ENCODE measurements at regions not wholly inside any gene's neighbourhood (a gene's known extent, or its start where the extent isn't known, plus 50 kb on each side); places are given as distances from the start of the nearest gene placed in this dataset.
"Not testable (repeated sequence)": the region's sequence is repeated elsewhere in the genome, so short reads cannot be mapped to it uniquely, and the experiment has no call there.

DNA sequence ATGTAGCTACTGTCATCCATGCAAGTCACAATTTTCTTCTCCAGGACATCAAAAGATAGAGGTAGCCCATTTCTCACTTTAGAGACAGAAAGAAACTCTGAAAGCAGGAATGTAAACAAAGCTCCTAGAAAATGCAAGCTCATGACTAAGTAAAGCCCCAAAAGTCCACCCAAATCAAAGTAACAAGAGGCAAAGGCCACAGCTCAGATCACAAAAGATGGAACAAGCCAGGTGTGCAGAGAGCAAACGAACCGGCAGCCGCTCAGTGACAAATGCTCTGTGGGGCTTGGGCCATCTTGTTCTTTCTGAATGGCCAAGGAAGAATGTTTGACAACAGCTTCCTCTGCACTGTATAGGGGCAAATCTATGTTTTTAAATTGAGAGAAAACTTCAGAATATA lies 201.0 kb downstream of the CYRIA start:
- DNase-seq (ENCODE audit: low read depth): no peak

DNA sequence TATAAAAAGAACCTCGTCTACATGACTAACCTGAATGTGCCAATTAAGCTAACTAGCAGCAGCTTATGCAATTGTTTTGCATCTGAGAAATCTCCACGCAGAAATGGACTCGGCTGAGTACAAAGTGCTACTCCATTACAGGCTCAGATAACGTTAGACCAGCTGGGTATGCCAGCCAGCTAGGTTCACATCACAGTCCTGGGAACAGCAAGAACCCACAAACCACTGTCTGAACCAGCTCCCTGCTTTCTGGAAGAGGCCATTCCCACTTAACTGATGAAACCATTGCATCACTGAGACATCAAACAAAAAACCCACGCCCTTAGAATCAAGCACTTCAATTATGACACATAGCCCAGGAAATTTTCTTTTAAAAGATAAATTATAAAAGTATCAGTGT lies 202.7 kb downstream of the CYRIA start:
- DNase-seq (ENCODE audit: low read depth): peak; percentile 42

DNA sequence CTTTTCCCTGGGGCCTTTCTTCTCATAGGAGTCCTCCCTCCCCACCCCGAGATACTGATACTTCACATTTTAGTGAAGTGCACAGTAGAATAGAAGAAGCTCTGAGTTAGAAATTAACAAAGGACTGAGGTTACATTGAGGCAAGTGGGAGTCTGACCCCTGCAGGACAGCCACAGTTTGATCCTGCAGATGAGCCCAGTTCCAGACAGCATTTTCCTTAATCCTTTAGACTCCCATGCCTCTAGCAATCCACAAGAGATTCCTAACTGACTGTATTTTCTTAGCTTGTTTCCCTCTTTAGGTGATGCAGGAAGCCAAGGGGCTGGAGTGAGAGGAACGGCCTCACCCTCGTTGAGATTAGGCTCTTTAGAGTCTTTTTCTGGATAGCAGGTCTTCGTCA lies 204.0 kb downstream of the CYRIA start:
- no peak for DNase-seq (ENCODE audit: low read depth)

DNA sequence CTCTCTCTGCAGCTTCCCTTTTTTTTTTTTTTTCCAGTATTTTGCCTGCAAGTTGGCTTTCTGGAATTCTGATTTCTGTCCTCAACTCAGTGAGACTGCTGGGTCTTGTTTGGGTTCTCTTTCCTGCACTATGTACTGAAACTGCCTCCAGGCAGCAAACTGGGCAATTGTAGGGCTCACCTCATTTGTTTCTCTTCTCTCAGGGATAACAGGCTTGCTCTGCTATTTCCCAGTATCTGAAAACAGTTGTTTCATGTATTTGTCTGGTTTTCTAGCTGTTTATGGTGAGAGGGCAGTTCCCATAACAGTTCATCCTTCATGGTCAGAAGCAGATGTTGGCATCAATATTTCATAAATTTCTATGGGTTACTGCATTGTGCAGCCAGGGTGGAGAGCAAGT lies 206.0 kb downstream of the CYRIA start:
- no peak for DNase-seq (ENCODE audit: low read depth)

DNA sequence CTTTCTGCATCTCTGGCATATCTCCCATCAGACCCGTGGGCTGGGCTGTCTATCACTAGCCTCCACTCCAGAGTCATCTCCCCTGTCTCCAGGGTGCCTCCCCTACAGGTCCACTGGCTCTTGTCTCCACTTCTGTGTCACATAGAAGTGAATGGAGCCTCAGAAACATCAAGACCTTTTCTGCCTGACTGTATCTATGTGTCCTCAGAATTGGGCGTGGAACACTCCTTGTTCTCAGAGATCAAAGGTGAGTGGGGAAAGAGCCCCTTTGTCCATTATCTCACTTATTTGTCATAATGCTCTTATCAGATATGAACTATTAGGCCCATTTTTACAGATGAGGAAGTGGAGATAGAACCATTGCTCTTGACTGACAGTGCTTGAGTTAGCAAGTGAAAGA lies 211.0 kb downstream of the CYRIA start:
- no peak for DNase-seq (ENCODE audit: low read depth)

DNA sequence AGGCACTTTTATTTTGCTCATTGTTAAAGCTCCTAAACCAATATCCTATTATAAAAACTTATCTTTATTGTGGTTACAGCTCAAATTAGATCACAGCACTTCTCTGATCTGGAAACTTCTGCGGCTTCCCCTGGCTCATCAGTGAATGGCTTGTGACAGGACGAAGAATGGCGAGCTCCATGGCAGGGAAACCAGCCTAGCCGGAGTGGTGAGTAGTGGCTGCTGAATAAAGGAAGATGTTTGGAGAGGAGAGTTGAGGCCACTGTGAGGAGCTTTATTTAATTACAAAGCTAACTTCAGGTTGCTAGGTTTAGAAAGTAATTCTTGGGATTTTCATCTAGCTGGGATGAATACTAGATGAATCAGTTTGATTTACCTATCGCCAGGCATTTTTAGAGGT lies 213.5 kb downstream of the CYRIA start:
- no peak for DNase-seq (ENCODE audit: low read depth)

DNA sequence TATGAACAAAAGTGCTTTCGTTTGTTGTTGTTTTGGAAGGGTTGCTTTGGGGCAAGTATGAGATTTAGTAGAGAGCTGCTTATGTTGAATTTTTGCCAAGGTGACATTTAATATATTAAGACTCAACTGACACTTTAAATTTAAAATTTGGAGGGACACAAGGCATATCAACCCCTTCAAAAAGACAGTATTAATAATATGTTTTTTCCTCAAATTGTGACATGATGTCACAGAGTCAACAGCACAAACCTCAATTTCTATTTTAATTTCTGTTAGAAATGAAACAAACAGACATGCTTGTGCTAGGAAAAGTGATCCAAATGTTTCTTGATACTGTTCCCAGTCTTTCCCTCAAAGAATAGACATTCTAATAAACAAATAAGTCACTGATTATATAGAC lies 218.9 kb downstream of the CYRIA start:
- no peak for DNase-seq (ENCODE audit: low read depth)

DNA sequence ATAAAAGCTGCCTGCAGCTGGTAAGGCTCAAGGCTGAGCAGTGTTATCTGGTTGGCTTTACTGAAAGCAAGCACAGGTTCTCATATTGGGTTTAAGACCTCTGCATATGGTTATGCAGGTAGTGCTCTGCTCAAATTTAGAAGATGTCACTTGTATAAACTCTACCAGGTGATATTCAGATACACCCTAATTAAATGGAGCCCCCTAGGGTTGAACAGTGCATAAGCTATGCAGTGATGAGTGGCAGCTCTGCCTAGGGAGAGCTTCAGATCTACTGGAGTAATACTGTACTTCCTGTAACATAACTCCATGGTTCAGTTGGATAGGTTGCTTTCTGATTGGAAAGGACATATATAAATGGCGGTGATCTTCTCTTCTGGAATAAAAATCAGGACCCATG lies 222.7 kb downstream of the CYRIA start:
- DNase-seq (ENCODE audit: low read depth): no peak

DNA sequence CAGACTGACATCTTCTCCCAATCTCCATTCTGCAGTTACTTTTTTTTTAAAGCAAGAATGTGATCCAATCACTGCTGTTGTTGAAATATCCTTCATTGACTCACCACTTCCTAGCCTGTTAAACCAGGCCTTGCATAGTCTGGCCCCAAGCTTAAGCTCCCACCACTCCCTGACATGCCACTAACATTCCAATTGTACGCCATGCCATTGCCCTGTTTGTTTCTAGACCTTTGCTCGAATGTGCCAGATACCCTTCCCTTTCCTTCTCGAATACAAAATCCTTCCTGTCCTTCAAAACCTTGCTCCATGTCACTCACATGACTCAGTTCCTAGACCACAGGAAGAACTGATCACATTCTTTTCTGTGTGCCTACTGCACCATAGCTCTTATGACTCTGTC lies 224.2 kb downstream of the CYRIA start:
- peak; percentile 9 for DNase-seq (ENCODE audit: low read depth)

DNA sequence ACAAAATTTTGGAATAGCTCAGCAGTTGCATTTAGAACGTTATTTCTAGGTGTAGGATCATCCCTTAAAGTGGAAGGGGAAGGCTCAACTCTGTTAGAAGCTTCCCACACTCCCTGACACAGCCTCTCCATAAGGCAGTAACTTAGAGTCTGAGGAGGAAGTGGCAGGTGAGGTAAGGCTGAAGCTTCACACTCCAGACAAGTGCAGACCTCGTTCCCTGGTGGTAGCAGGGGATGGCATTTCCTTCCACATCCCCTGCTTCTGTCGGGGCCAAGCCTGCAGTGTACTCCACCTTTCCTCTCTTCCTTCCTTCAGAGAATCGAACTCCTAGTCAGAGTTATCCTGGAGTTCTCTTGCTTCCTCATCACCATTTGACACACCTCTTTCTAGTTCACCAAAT lies 224.7 kb downstream of the CYRIA start:
- no peak for DNase-seq (ENCODE audit: low read depth)

DNA sequence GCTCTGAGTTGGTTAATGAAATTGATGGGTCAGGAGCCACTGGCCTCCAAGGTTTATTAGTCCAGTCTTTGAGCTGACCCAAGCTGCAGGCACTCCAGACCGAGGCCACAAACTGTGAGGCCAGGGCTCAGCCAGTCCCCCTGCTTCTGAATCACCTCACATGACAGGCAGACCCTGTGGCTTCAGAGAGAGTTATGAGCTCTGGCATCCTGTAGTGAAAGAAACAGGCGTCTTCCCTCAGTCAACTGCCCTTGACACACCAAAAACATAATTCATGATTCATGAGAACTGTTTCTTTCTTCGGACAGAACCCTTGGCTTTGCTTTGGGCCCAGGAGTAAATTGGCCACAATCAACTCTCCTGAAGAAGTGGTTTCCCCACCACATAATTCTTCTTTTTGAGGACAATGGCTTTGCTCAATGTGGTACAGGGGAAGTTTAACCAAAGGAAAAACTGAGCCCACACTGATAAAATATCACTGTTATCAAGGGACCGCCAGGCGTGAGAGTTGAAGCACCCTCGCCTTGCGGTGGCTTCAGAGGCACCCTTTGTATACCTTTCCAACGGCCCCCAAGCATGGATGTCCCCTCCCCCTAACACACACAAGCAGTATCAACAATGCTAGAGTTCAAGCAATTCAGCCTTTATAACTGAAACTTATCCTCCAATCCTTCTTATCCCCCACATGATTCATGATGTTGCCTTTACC lies 226.9 kb downstream of the CYRIA start:
- DNase-seq (ENCODE audit: low read depth): no peak

DNA sequence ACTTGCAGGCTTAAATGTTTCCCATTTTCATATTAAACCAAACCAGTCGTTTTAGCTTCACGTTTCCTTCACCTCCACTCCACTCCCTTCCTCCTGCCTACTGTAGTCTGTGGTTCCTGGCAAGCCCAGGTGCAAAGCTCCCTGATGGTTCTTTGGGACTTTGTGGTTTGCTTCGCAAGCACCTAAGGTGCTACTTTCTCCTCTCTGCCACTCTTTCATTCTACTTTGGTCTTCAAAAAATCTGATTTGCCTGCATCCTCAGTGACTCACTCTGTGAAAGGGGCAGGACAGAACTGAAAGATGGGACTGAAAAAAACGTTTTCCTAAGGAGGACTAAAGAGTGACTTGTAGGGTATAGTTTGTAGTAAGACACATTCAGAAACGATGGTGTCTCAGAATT lies 228.4 kb downstream of the CYRIA start:
- DNase-seq (ENCODE audit: low read depth): no peak

DNA sequence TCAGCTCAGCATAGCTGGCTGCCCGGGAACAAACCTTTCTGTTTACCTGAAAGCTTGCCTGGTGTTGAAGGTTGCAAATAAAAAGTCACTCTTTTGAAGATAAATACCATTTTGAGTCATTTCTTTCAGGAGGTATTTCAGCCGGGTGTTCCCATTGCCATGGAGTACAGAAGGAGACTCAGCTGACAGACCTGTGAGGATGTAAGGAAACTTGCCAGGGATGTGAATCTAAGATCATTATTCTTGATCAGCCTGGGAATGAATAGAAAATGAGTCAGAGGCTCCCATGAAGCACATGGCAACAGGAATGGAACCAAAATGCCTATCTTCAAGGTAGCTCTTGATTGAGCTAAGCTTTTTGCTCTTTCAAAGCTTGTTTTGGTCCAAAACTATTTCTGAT lies 231.2 kb downstream of the CYRIA start:
- no peak for DNase-seq (ENCODE audit: low read depth)

DNA sequence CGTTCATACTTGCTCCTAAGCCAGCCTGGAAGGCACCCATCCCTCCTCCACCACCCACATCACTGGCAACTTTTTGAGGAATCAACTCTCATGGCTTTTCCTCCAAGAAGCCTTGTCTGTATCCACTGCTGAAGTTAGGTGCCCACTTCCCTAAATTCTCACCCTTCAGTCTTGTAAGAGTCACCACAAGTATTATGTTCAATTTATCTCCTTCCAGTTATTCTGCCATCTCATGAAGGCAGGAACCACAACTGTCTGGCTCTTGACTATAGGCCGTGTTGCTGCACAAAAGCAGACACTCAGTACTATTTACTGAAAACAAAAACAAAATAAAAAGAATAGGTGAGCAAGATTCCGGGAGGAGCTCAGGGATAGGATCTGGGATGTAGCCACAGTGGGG lies 234.8 kb downstream of the CYRIA start:
- no peak for DNase-seq (ENCODE audit: low read depth)

DNA sequence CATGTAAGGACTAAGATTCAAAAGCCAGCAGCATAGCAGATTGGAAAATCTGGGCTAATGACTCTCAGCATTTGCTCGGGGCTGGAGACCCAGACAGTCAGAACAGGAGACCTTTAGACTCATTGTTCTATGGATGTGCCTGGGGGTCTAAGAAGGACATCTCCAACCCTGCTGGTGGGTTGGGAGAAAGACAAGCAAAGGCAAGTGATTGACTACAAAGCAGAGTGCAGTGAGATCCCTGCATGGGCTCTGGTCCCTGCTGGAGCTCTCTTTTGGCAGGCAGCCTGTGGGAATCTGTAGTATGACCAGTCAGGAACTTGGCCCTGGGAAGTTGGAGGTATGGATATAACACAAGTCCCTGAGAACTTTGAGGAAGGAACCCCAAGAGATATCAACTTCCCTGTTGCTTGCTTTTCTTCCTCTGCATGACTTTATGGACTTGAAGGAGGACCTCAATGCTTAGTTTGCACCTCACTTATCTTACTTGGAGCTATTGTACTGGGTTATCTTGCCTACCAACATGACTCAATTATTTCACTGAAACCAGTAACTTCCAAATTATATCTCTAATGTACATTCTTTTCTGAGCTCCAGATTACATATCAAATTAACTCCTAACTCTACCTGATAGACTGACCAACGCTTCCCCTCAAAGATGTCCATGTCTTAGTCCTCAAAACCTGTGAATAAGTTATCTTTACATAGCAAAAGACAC lies 236.0 kb downstream of the CYRIA start:
- DNase-seq (ENCODE audit: low read depth): no peak

DNA sequence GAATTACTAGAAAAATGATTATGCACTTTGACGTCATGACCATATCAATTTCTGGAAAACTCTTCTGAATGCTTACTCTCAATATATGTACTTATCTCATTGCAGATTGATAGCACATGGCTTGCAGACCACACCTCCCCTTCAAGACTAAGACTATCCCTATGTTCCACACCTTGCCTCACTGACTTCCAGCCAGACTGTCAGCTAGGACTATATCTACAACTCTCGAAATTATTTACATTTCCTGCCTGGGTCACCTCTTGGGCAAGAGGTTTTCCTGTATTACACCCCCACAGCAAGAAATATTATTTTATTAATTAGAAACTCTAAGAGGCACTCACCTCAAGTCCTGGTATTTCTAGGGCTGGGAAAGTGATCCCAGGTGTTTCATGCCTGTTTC lies 236.6 kb downstream of the CYRIA start:
- DNase-seq (ENCODE audit: low read depth): no peak

DNA sequence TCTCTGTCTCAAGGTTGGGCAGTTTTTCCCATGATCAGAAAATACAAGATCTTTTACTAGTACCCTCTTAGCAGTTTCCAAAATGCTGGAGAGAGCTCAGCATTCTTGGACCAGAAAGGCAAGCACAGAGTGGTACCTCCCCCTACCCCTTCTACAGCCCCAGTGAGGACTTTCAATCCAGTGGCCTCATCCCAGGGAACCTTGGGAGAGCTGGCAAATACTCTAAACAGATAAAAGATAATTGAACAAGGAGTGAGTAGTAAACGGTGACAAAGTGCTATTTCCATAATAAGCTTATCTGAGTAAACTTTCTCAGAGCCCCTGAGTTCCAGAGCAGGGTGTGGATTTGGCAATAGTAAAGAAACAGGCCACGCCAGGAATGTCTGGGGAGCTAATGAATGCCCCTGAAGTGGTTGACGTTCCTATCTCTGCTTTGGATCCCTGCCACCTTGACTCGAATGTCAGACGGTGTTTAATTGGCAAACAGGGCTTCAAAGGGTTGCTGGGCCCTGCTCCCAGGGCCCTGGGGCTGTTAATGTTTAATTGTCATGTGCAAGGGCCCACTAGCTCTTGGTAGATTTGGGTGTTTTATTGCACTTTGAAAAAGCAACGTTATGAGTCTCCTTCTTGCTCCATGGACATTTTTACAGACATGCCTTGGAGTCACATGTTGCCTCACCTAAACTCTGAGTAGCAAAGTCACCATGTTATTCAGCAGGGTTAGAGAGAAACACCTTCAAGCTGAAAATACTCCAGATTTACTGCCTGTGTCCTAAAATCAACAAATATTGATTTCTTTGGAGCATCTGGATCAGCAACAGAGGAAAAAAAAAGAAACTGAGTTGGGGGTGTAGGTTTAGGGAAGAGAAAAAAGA lies 239.9 kb downstream of the CYRIA start:
- peak; percentile 54 for DNase-seq (ENCODE audit: low read depth)

DNA sequence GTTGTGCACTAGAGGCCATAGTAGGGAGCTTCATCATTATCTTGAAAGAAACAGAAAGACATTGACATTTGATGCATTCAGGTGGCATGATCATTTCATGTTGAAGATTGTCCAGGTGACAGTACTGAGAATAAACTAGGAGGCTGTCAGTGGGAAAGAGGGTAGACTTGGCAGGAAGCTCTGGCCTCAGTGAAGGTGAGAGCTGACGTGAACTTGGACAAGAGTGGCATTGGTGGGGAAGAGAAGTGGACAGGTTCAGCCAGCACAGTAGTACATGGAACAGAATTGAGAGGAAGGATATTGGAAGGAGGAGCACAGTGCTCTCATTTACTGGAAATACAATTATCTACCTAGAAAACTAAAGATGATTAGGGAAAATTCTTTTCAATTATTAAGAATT lies 245.2 kb downstream of the CYRIA start:
- no peak for DNase-seq (ENCODE audit: low read depth)

DNA sequence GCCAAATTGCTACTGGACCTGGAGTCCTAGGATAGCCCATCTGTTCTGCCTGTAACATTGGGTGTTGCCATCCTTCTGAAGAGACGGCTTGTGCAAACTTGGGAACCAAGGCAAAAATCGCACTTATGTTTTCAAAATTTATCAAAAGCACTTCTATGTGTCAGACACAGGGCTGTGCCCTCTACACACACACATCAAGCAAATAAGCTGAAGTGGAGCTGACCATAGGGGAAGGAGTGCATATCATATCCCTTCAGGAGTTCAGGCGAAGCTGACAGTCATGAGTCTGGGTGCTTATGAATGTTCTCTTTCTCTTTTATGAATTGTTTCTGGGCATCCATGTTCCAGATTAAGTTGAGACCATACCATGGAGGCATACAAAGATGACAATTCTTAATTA lies 247.9 kb downstream of the CYRIA start:
- DNase-seq (ENCODE audit: low read depth): no peak

DNA sequence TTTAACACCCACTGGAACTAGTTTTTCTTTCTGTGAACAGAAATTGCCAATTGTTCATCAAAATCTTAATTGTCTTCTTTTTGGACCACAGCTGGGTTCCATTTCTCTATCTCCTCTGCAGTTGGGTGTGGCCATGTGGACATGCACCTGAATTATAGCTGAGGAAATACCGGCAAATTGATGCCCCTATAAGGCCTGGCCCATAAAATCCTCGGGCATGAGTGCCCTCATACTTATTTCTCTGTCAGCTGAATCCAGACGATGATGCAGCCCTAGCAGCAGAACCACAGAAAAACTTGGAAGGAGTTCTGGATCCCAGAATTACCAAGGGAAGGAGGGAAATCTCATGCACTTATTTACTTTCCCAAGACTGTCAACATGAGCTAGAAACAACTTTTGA lies 249.0 kb downstream of the CYRIA start:
- no peak for DNase-seq (ENCODE audit: low read depth)

DNA sequence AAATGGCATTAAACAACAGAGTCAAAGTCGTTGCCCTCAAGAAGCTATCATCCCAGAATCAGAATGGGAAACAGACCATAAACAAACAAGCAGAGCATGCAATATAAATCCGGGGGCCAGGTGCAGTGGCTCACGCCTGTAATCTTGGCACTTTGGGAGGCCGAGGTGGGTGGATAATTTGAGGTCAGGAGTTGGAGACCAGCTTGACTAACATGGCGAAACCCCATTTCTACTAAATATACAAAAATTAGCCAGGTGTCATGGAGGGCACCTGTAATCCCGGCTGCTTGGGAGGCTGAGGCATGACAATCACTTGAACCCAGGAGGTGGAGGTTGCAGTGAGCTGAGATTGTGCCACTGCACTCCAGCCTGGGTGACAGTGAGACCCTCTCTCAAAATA lies 249.8 kb downstream of the CYRIA start:
- not testable (repeated sequence) for DNase-seq (ENCODE audit: low read depth)

DNA sequence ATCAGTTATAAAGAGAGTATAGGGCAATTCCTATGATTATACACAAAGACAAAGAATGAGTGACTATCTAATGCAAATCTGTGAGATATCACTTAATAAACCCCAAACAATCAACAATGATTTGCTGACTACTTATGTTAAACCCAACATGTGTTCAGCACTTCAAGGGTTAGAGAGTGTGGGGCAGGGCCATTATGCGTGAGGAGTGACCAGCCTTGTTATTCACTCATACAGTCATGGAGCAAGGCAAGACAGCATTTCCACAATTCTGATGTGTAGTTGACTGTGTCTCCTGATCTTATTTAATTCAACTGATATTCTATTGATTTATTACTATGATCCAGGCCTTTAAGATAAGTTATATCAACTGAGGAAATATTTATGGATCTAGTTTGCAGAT lies 251.7 kb downstream of the CYRIA start:
- no peak for DNase-seq (ENCODE audit: low read depth)

DNA sequence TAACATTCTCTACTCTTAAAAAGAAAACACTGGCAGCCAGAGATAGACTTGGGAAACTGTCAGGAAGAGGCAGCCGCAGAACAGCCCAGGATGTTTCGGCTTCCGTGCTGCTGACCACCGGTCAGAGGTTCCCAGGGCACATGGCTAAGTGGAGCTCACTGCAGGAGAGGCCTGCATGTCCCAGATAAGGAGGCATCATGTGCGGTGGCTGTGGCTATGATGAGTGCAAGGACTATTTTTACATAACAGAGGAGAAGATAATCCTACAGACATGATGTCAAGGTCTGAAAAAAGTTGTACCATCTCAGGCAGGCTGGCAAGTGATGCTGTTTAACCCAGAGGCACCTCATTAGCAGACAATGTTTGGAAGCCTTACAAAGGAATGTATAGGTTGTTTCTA lies 252.3 kb downstream of the CYRIA start:
- DNase-seq (ENCODE audit: low read depth): no peak

Measured in Daoy (cell line).